ENCODE measurements at regions not wholly inside any gene's neighbourhood (a gene's known extent, or its start where the extent isn't known, plus 50 kb on each side); places are given as distances from the start of the nearest gene placed in this dataset.

DNA sequence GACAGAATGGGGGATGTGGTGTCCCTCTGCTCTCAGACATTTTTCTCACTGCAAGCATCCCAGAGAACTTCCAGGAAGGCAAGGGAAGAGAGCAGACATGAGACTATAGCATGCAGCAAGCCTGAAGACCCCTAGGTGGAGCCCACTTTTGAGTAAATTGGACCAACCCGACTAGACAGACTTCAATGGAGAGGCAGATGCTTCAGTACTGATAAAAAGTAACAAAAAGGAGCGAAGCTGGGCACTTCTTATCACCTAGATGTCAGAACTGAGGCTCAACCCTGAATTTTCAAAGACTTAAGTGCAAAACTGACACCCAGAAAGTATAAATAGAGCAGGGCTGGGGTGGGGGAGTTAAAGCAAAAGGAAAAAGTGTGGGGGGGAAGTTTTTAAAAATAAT, 130.8 kb downstream of the PMP22 start:
- no peaks in the 10 kb centered on the region for H3K9me3 ChIP-seq (ENCODE audit: control insufficient read depth in 5 of 5, low read length in 5 of 5)
- H3K4me1 ChIP-seq (ENCODE audit: control insufficient read depth in 5 of 5, insufficient read depth in 5 of 5, low read length in 5 of 5), result no peaks in the 10 kb centered on the region
- no peaks in the 10 kb centered on the region for H3K27me3 ChIP-seq (ENCODE audit: control insufficient read depth in 5 of 5, insufficient read depth in 4 of 5, low read length in 5 of 5)
- H3K9ac ChIP-seq (ENCODE audit: low read length in 5 of 5), result no peak overlapping the region
- no peaks in the 10 kb centered on the region for H3K36me3 ChIP-seq (ENCODE audit: control insufficient read depth in 5 of 5, insufficient read depth in 5 of 5, low read length in 5 of 5)
- H3K4me3 ChIP-seq (ENCODE audit: low read depth in 1 of 5, low read length in 5 of 5), result no peak overlapping the region
- no peak overlapping the region for H3K27ac ChIP-seq (ENCODE audit: low read depth, low read length)

GRCh38 chr17:15133826-15134225, 131.3 kb downstream of the PMP22 start:
- Histone ChIP-seq H3K27ac (ENCODE audit: low read depth, low read length) (no peak overlapping the region), H3K9ac (ENCODE audit: low read length in 5 of 5) (no peak overlapping the region), H3K36me3 (ENCODE audit: control insufficient read depth in 5 of 5, insufficient read depth in 5 of 5, low read length in 5 of 5) (no peaks in the 10 kb centered on the region), H3K4me1 (ENCODE audit: control insufficient read depth in 5 of 5, insufficient read depth in 5 of 5, low read length in 5 of 5) (no peaks in the 10 kb centered on the region), H3K4me3 (ENCODE audit: low read depth in 1 of 5, low read length in 5 of 5) (no peak overlapping the region), H3K27me3 (ENCODE audit: control insufficient read depth in 5 of 5, insufficient read depth in 4 of 5, low read length in 5 of 5) (no peaks in the 10 kb centered on the region), H3K9me3 (ENCODE audit: control insufficient read depth in 5 of 5, low read length in 5 of 5) (no peaks in the 10 kb centered on the region)

GRCh38 chr17:15133143-15133542, 132.0 kb downstream of the PMP22 start:
- Histone ChIP-seq H3K4me3 (ENCODE audit: low read depth in 1 of 5, low read length in 5 of 5) (no peak overlapping the region), H3K36me3 (ENCODE audit: control insufficient read depth in 5 of 5, insufficient read depth in 5 of 5, low read length in 5 of 5) (no peaks in the 10 kb centered on the region), H3K27me3 (ENCODE audit: control insufficient read depth in 5 of 5, insufficient read depth in 4 of 5, low read length in 5 of 5) (no peaks in the 10 kb centered on the region), H3K4me1 (ENCODE audit: control insufficient read depth in 5 of 5, insufficient read depth in 5 of 5, low read length in 5 of 5) (no peaks in the 10 kb centered on the region), H3K27ac (ENCODE audit: low read depth, low read length) (no peak overlapping the region), H3K9me3 (ENCODE audit: control insufficient read depth in 5 of 5, low read length in 5 of 5) (no peaks in the 10 kb centered on the region), H3K9ac (ENCODE audit: low read length in 5 of 5) (no peak overlapping the region)

DNA sequence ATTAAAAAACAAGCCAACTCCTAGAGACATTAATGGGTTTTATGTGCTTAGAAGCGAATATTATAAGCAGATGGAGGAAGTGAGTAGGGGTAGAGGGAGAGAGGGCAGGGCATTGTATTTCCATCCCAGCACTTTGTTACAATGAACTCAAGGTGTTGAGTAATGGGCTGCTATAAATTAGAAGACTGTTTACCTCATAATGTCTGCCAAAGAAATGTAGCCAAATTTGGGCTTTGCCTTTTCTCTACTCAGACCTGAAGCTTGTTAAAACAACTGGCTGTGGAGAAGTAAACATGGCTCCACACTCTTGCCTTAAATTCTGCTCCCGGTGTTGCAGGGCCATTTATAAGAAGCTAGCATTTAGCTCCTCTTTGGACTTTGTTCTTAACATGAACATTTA, 134.7 kb downstream of the PMP22 start:
- H3K9ac ChIP-seq (ENCODE audit: low read length in 5 of 5), result no peak overlapping the region
- no peaks in the 10 kb centered on the region for H3K4me1 ChIP-seq (ENCODE audit: control insufficient read depth in 5 of 5, insufficient read depth in 5 of 5, low read length in 5 of 5)
- no peak overlapping the region for H3K27ac ChIP-seq (ENCODE audit: low read depth, low read length)
- H3K9me3 ChIP-seq (ENCODE audit: control insufficient read depth in 5 of 5, low read length in 5 of 5), result no peaks in the 10 kb centered on the region
- no peaks in the 10 kb centered on the region for H3K36me3 ChIP-seq (ENCODE audit: control insufficient read depth in 5 of 5, insufficient read depth in 5 of 5, low read length in 5 of 5)
- no peaks in the 10 kb centered on the region for H3K27me3 ChIP-seq (ENCODE audit: control insufficient read depth in 5 of 5, insufficient read depth in 4 of 5, low read length in 5 of 5)
- no peak overlapping the region for H3K4me3 ChIP-seq (ENCODE audit: low read depth in 1 of 5, low read length in 5 of 5)

- H3K9me3 ChIP-seq (ENCODE audit: control insufficient read depth in 5 of 5, low read length in 5 of 5), result no peaks in the 10 kb centered on the region
- no peaks in the 10 kb centered on the region for H3K27me3 ChIP-seq (ENCODE audit: control insufficient read depth in 5 of 5, insufficient read depth in 4 of 5, low read length in 5 of 5)
- no peaks in the 10 kb centered on the region for H3K4me1 ChIP-seq (ENCODE audit: control insufficient read depth in 5 of 5, insufficient read depth in 5 of 5, low read length in 5 of 5)
- no peak overlapping the region for H3K4me3 ChIP-seq (ENCODE audit: low read depth in 1 of 5, low read length in 5 of 5)
- H3K27ac ChIP-seq (ENCODE audit: low read depth, low read length), result no peak overlapping the region
- H3K9ac ChIP-seq (ENCODE audit: low read length in 5 of 5), result no peak overlapping the region
- no peaks in the 10 kb centered on the region for H3K36me3 ChIP-seq (ENCODE audit: control insufficient read depth in 5 of 5, insufficient read depth in 5 of 5, low read length in 5 of 5)
Observed at GRCh38 chr17:15129986-15130385, 135.1 kb downstream of the PMP22 start.

DNA sequence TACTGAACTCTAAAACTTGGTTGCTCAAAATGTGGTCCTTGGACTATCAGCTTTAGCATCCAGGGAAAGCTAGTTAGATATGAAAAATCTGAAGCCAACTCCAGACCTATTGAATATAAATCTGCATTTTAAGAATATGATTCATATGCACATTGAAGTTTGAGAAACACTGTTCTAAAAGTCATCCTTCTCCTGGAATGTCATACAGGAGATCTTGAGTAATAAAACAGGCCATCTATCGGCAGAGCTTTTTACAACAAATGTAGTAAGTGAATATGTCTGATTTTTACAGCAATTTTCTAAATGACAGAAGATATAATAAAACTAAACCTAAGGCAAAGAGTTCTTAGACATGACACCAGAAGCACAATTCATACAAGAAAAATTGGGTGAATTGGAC, 140.4 kb downstream of the PMP22 start:
- Histone ChIP-seq H3K27me3 (ENCODE audit: control insufficient read depth in 5 of 5, insufficient read depth in 4 of 5, low read length in 5 of 5) (peaks cover 0 to 3% (median 0%) of the 10 kb centered on the region in 5 donors), H3K9ac (ENCODE audit: low read length in 5 of 5) (no peak overlapping the region), H3K36me3 (ENCODE audit: control insufficient read depth in 5 of 5, insufficient read depth in 5 of 5, low read length in 5 of 5) (no peaks in the 10 kb centered on the region), H3K9me3 (ENCODE audit: control insufficient read depth in 5 of 5, low read length in 5 of 5) (no peaks in the 10 kb centered on the region), H3K4me1 (ENCODE audit: control insufficient read depth in 5 of 5, insufficient read depth in 5 of 5, low read length in 5 of 5) (peaks cover 0 to 6% (median 0%) of the 10 kb centered on the region in 5 donors), H3K27ac (ENCODE audit: low read depth, low read length) (no peak overlapping the region), H3K4me3 (ENCODE audit: low read depth in 1 of 5, low read length in 5 of 5) (no peak overlapping the region)

DNA sequence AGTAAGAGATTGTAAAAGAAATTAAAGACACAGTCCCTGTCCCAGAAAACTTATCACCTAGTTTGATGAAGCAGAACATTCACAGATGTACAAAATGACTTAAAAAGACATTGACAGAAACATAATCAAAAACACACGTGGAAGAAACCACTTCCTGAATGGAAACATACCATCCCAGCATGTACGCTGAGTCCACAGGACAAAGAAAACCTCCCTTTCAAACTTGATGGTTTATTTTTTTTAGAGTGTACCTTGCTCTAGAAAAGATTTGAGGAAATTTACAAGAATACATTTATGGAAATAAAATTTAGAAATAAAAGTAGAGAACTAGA, 140.9 kb downstream of the PMP22 start:
- peaks cover 0 to 6% (median 0%) of the 10 kb centered on the region in 5 donors for H3K4me1 ChIP-seq (ENCODE audit: control insufficient read depth in 5 of 5, insufficient read depth in 5 of 5, low read length in 5 of 5)
- H3K27ac ChIP-seq (ENCODE audit: low read depth, low read length), result no peak overlapping the region
- peaks cover 0 to 3% (median 0%) of the 10 kb centered on the region in 5 donors for H3K27me3 ChIP-seq (ENCODE audit: control insufficient read depth in 5 of 5, insufficient read depth in 4 of 5, low read length in 5 of 5)
- no peak overlapping the region for H3K9ac ChIP-seq (ENCODE audit: low read length in 5 of 5)
- H3K36me3 ChIP-seq (ENCODE audit: control insufficient read depth in 5 of 5, insufficient read depth in 5 of 5, low read length in 5 of 5), result no peaks in the 10 kb centered on the region
- no peak overlapping the region for H3K4me3 ChIP-seq (ENCODE audit: low read depth in 1 of 5, low read length in 5 of 5)
- no peaks in the 10 kb centered on the region for H3K9me3 ChIP-seq (ENCODE audit: control insufficient read depth in 5 of 5, low read length in 5 of 5)

DNA sequence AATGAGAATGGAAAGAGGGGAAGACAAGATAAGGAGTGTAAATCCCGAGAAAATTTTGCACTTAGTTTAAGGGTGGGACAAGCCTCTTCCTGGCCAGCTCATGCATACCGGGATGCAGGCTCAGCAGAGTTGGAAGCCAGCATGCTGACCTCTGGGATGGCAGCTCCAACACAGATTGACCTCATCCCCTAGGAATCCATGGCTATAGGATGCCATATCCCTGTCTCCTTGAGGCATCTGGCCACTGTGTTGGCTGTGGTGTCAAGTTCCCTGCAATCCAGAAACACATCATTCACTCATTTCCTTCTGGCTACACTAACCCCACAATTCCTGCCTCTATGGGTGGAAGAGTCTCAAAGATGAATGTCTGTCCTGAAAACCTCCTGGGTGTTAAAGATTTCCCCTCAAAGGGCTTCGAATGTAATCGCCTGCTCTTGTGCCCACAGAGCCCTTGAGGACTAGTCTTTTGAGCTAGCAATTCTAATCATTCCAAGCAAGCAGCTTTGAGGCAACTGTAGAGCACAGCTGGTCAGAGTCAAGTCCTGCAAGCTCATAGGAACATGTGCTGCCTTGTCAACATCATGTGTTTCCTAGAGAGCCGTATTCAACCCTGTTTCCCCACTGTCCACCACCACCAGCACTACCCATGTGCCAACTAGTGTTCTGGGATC, 141.4 kb downstream of the PMP22 start:
- H3K27ac ChIP-seq (ENCODE audit: low read depth, low read length), result no peak overlapping the region
- no peaks in the 10 kb centered on the region for H3K9me3 ChIP-seq (ENCODE audit: control insufficient read depth in 5 of 5, low read length in 5 of 5)
- no peak overlapping the region for H3K9ac ChIP-seq (ENCODE audit: low read length in 5 of 5)
- H3K4me3 ChIP-seq (ENCODE audit: low read depth in 1 of 5, low read length in 5 of 5), result no peak overlapping the region
- H3K4me1 ChIP-seq (ENCODE audit: control insufficient read depth in 5 of 5, insufficient read depth in 5 of 5, low read length in 5 of 5), result peaks cover 0 to 6% (median 0%) of the 10 kb centered on the region in 5 donors
- no peaks in the 10 kb centered on the region for H3K36me3 ChIP-seq (ENCODE audit: control insufficient read depth in 5 of 5, insufficient read depth in 5 of 5, low read length in 5 of 5)
- H3K27me3 ChIP-seq (ENCODE audit: control insufficient read depth in 5 of 5, insufficient read depth in 4 of 5, low read length in 5 of 5), result peaks cover 0 to 3% (median 0%) of the 10 kb centered on the region in 5 donors

- Histone ChIP-seq H3K27ac (ENCODE audit: low read depth, low read length) (no peak overlapping the region), H3K4me1 (ENCODE audit: control insufficient read depth in 5 of 5, insufficient read depth in 5 of 5, low read length in 5 of 5) (peaks cover 0 to 6% (median 0%) of the 10 kb centered on the region in 5 donors), H3K27me3 (ENCODE audit: control insufficient read depth in 5 of 5, insufficient read depth in 4 of 5, low read length in 5 of 5) (peaks cover 0 to 7% (median 3%) of the 10 kb centered on the region in 5 donors), H3K4me3 (ENCODE audit: low read depth in 1 of 5, low read length in 5 of 5) (no peak overlapping the region), H3K36me3 (ENCODE audit: control insufficient read depth in 5 of 5, insufficient read depth in 5 of 5, low read length in 5 of 5) (no peaks in the 10 kb centered on the region), H3K9ac (ENCODE audit: low read length in 5 of 5) (no peak overlapping the region), H3K9me3 (ENCODE audit: control insufficient read depth in 5 of 5, low read length in 5 of 5) (no peaks in the 10 kb centered on the region)
Observed at GRCh38 chr17:15122857-15123256, 142.3 kb downstream of the PMP22 start.

DNA sequence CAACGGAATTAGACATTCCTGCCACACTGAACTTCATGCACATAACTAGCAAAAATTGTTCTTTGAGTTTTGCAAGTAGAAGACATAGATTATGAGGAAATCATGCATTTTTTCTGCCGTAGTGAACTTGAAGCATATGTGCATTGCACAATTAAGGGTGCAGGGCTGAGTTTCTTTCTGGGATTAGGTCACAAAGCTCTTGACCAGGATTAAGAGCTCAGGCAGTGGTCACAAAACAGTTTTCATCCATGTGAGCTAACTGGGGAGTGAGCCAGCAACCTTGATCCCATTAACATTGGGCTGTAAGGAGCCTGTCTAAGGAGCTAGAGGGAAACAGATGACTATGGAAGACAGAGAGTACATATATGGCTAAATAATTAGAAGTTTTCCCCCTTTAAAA, 143.7 kb downstream of the PMP22 start:
- H3K9ac ChIP-seq (ENCODE audit: low read length in 5 of 5), result no peak overlapping the region
- no peaks in the 10 kb centered on the region for H3K36me3 ChIP-seq (ENCODE audit: control insufficient read depth in 5 of 5, insufficient read depth in 5 of 5, low read length in 5 of 5)
- no peak overlapping the region for H3K27ac ChIP-seq (ENCODE audit: low read depth, low read length)
- peaks cover 0 to 6% (median 0%) of the 10 kb centered on the region in 5 donors for H3K4me1 ChIP-seq (ENCODE audit: control insufficient read depth in 5 of 5, insufficient read depth in 5 of 5, low read length in 5 of 5)
- peaks cover 0 to 5% (median under 1%) of the 10 kb centered on the region in 5 donors for H3K9me3 ChIP-seq (ENCODE audit: control insufficient read depth in 5 of 5, low read length in 5 of 5)
- H3K27me3 ChIP-seq (ENCODE audit: control insufficient read depth in 5 of 5, insufficient read depth in 4 of 5, low read length in 5 of 5), result peaks cover 0 to 7% (median 3%) of the 10 kb centered on the region in 5 donors
- no peak overlapping the region for H3K4me3 ChIP-seq (ENCODE audit: low read depth in 1 of 5, low read length in 5 of 5)

All from subcutaneous abdominal adipose tissue (tissue), 5 donors.